ENCODE measurements at regions not wholly inside any gene's neighbourhood (a gene's known extent, or its start where the extent isn't known, plus 50 kb on each side); places are given as distances from the start of the nearest gene placed in this dataset.

DNA sequence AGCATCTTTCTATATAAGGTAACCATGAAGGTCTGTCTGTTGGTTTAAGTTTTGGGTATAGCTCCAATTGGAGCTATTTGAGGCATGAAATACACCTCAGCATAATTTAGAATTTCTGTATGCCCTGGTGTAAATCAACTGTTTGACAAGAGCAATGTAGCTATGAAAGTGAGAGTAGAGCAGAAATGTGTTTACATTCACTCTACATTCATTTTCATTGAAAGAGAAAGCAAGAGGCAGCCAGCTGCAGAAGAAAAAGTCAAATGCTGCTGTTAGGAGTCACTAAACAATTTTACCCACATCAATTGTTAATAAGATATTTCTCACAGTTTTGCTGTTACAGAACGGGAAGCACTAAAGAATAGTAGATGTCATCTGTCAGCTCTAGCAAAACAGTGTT is 252.5 kb downstream of the SLC6A15 start:
- DNase-seq (ENCODE audit: low spot score) (no peak), ATAC-seq (ENCODE audit: low FRiP score) (no peak)
- TF ChIP-seq, protein P1, sequence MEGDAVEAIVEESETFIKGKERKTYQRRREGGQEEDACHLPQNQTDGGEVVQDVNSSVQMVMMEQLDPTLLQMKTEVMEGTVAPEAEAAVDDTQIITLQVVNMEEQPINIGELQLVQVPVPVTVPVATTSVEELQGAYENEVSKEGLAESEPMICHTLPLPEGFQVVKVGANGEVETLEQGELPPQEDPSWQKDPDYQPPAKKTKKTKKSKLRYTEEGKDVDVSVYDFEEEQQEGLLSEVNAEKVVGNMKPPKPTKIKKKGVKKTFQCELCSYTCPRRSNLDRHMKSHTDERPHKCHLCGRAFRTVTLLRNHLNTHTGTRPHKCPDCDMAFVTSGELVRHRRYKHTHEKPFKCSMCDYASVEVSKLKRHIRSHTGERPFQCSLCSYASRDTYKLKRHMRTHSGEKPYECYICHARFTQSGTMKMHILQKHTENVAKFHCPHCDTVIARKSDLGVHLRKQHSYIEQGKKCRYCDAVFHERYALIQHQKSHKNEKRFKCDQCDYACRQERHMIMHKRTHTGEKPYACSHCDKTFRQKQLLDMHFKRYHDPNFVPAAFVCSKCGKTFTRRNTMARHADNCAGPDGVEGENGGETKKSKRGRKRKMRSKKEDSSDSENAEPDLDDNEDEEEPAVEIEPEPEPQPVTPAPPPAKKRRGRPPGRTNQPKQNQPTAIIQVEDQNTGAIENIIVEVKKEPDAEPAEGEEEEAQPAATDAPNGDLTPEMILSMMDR (IDR thresholded peaks at IDR 0.05): no peak

DNA sequence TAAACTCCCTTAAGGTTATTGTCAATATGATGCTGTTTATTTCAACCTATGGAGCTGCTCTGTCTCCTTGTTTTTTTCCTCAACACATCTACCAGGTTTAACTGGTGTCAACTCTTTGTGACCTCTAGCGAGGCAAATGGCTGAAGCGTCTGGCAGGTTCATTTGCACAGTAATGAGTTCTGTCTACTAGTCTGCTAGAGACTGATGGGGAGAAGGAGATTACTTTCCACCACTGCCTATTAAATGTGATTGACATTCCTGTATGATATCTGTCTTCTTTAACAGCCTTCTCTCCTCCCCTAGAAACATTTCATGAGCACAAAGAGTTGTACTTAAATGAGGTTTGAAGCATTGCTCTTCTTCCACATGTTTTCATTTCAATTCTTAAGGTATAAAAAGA is 253.7 kb downstream of the SLC6A15 start:
- no peak for DNase-seq (ENCODE audit: low spot score)
- no peak for ATAC-seq (ENCODE audit: low FRiP score)
- TF ChIP-seq, protein P1 (IDR thresholded peaks at IDR 0.05): no peak

DNA sequence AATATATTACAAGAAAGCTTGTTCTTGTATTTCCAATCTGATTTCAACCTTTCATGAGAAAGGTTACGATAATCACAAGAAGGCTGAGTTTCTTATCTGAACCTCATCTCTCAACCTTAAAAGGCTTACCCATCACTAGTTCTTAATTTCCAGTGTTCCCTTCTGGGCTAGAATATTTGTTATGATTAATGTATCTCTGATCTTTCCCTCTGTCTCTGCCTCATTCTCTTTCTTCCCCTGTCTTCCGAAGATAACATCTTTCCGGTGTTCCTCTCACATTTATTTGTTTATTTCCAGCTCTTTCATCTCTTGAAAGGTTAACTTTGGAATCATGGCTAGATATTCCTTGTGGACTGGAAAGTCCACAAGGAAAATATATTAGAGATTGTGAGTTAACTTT is 255.9 kb downstream of the SLC6A15 start:
- TF ChIP-seq, protein P1 (IDR thresholded peaks at IDR 0.05): no peak
- DNase-seq (ENCODE audit: low spot score) (no peak), ATAC-seq (ENCODE audit: low FRiP score) (no peak)

DNA sequence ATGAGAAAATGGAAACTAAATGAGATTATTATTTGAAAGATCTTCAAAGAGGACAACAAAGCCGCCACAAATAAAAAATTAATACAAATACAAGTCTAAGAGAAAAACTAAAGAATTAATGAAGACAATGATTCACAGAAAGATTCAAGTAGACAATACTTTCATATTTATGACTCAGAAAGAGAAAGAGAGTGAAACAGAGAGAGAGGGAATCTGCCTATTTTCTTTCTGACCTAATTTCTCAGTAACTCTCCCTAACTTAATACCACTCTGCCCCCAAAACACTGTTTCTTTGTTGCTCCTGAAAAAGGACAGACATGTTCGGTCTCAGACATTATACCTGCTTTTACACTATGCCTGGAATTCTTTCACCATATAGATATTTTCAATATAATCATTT is 259.1 kb downstream of the SLC6A15 start:
- ATAC-seq (ENCODE audit: low FRiP score) (no peak), DNase-seq (ENCODE audit: low spot score) (no peak)
- TF ChIP-seq, protein P1 (IDR thresholded peaks at IDR 0.05): no peak

DNA sequence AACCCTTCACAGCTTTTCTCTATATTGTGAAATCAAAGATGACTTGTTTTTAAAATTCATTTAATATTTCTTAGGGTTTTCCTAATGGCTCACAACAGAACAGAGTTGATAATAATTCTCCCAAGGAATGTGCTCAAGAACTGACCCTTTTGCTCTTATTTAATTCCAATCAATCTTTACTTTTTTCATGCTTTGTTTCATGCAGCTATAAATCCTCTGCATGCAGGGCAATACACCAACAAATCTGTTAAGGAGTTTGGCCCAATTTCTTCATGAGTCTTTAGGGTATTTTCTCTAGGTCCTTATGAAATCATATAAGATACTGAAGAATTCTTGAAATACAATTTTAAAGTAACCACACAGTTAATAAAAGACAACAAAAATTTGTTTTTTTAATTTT is 264.2 kb downstream of the SLC6A15 start:
- TF ChIP-seq, protein P1 (IDR thresholded peaks at IDR 0.05): no peak
- DNase-seq (ENCODE audit: low spot score) (no peak), ATAC-seq (ENCODE audit: low FRiP score) (no peak)

DNA sequence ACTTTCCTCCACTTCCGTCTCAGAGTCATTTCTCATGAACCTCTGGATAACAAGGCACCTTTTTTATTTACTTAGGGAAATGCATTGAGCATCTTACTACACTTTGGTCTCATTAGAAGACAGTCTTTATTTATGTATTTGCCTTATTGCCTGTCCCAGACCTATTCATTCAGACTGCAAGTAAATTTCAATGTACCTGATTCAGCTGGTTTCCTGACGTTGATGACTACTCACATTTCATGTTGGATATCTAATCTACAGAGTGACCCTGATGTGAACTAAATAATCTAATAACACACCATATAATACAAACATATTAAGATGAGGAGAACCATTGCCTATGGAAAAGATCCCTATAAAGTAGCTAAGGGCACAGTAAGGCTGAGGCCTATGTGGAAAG is 267.7 kb downstream of the SLC6A15 start:
- DNase-seq (ENCODE audit: low spot score) (no peak), ATAC-seq (ENCODE audit: low FRiP score) (no peak)
- TF ChIP-seq, protein P1 (IDR thresholded peaks at IDR 0.05): no peak

DNA sequence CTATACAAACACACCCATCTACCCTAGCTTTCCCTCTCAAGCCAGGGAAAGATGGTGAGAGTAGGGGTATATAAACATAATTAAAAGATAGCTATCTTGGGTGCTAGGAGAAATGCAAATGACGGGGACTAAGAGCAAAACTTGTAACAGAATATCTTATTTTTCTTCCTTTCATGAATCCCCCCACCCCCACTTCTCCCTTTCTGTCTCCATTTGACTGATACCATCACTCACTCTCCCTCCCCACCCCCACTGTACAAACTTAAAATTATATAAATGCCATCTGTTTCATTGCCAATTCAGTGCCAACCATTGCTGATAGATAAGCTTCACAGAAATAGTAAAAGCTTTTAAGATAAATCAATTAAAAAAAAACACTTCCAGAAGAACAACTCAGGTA is 268.6 kb downstream of the SLC6A15 start:
- no peak for ATAC-seq (ENCODE audit: low FRiP score)
- TF ChIP-seq, protein P1 (IDR thresholded peaks at IDR 0.05): no peak
- no peak for DNase-seq (ENCODE audit: low spot score)
